ENCODE measurements at regions not wholly inside any gene's neighbourhood (a gene's known extent, or its start where the extent isn't known, plus 50 kb on each side); places are given as distances from the start of the nearest gene placed in this dataset.

- DNase-seq, result no peak
These were observed 633.1 kb downstream of the CDH26 start for GRCh38 chr20:60591172-60591799.

- DNase-seq, result no peak
These were observed 640.3 kb downstream of the CDH26 start for GRCh38 chr20:60598528-60598927.

- DNase-seq, result no peak
These were observed 641.2 kb downstream of the CDH26 start for GRCh38 chr20:60599381-60599780.

GRCh38 chr20:60600036-60600435, 641.8 kb downstream of the CDH26 start:
- DNase-seq, result no peak

GRCh38 chr20:60624066-60624465, 628.0 kb upstream of the CDH4 start:
- DNase-seq, result no peak

- no peak for DNase-seq
These were observed 624.1 kb upstream of the CDH4 start for GRCh38 chr20:60627751-60628565.

- no peak for DNase-seq
These were observed 623.3 kb upstream of the CDH4 start for GRCh38 chr20:60628749-60629148.

GRCh38 chr20:60629206-60629605, 622.9 kb upstream of the CDH4 start:
- no peak for DNase-seq

GRCh38 chr20:60630609-60631008, 621.5 kb upstream of the CDH4 start:
- DNase-seq, result no peak

- DNase-seq, result no peak
These were observed 620.3 kb upstream of the CDH4 start for GRCh38 chr20:60631585-60632287.

- no peak for DNase-seq
These were observed 619.4 kb upstream of the CDH4 start for GRCh38 chr20:60632391-60633262.

GRCh38 chr20:60634491-60635172, 617.4 kb upstream of the CDH4 start:
- DNase-seq, result no peak

GRCh38 chr20:60636417-60636816, 615.6 kb upstream of the CDH4 start:
- DNase-seq, result no peak

GRCh38 chr20:60637801-60638200, 614.3 kb upstream of the CDH4 start:
- DNase-seq, result no peak

- DNase-seq, result no peak
These were observed 613.5 kb upstream of the CDH4 start for GRCh38 chr20:60638430-60639098.

- no peak for DNase-seq
These were observed 610.1 kb upstream of the CDH4 start for GRCh38 chr20:60641879-60642447.

- no peak for DNase-seq
These were observed 609.5 kb upstream of the CDH4 start for GRCh38 chr20:60642541-60642940.

GRCh38 chr20:60648556-60648955, 603.5 kb upstream of the CDH4 start:
- no peak for DNase-seq

- DNase-seq, result no peak
These were observed 602.5 kb upstream of the CDH4 start for GRCh38 chr20:60649541-60649940.

- no peak for DNase-seq
These were observed 602.0 kb upstream of the CDH4 start for GRCh38 chr20:60650087-60650486.

- DNase-seq, result no peak
These were observed 600.0 kb upstream of the CDH4 start for GRCh38 chr20:60652046-60652445.

Measured in right hindlimb (tissue), 1 donor.